Cardiac fibroblast (primary cell): ENCODE measurements at regions not wholly inside any gene's neighbourhood (a gene's known extent, or its start where the extent isn't known, plus 50 kb on each side); places are given as distances from the start of the nearest gene placed in this dataset.
A peak's percentile ranks its signal among the peaks of the same experiment; 100 is the strongest.
"Not testable (repeated sequence)": the region's sequence is repeated elsewhere in the genome, so short reads cannot be mapped to it uniquely, and the experiment has no call there.

ENCODE experiments used
- DNase-seq, 2 donors: peaks; one replicate each; pipeline versions ENCODE4 v3.0.0 to v3.0.0-alpha.2; 2010; ENCODE audit warnings: low read depth in 2 of 2
- H3K4me3 ChIP-seq, 2 donors: replicated peaks in 1 of 2; 1 replicate in 1 of 2; 2 replicates in 1 of 2; pipeline ENCODE4 v1.5.1; 2011; ENCODE audit warnings: low read depth in 2 of 2, low read length in 2 of 2, mild to moderate bottlenecking in 2 of 2, moderate library complexity in 1 of 2
- CTCF ChIP-seq: IDR thresholded peaks from one replicate; pipeline ENCODE4 v1.5.1; 2011; ENCODE audit warnings: low read depth, mild to moderate bottlenecking, low read length, inconsistent platforms

DNA sequence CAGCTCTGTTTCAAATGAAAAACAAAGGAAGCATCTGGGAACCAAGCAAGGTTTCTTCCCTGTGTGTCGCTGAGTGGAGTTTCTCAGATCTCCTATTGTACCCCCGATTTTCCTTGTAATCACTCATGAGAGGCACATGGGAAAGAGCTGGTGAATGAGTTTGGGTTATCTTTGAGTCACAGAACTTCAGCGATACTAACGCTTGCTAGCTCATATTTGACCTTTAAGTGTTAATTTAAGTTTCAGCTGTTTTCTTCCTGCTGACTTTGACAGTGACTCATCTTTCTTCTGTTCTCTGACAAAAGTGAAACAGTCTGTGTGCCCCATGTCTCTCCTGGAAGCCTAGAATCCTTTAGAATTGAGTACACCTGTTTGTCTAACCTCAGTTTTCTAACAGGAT is 261.1 kb upstream of the RGS17 start:
- TF ChIP-seq CTCF: no peak
- no peak for DNase-seq

DNA sequence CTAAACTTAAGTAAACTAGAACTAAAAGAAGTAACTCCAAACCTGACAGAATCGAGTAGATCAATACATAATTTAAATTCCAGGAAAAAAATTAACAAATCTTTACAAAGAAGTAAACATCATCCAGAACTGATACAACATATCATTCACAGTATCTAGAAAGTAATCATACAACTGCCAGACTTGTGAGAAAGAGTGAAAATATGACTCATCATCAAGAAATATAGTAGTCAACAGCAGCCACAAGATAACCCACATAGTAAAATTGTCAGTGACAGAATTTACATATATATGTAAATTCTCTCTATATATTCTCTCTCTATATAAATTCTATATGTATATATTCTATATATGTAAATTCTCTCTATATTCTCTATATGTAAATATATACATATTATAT is 242.8 kb upstream of the RGS17 start:
- no peak for TF ChIP-seq CTCF
- H3K4me3 ChIP-seq: no peak overlapping the region
- DNase-seq: no peak

More for the DNA sequence above, 261.1 kb upstream of the RGS17 start:
- H3K4me3 ChIP-seq: no peak overlapping the region

DNA sequence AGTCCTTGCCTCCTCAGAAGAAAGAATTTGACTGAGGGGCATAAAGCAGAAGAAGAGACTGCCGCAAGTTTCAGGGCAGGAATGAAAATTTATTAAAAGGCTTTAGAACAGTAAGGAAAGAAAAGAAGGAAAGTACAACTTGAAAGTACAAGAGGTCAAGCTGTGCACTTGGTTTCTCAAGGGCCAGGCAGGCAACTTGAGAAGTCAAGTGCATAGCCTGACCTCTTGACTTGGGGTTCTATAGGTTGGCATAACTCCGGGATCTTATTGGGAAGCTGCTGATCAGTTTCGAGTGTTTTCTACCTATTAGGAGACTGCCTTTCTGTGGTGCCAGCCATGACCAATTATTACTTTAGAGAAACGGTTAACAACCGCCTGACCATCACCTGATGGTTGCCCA is 237.0 kb upstream of the RGS17 start:
- no peak for TF ChIP-seq CTCF
- no peak overlapping the region for H3K4me3 ChIP-seq
- DNase-seq: no peak

GRCh38 chr6:153367021-153367420 is 235.9 kb upstream of the RGS17 start:
- DNase-seq: no peak
- no peak for TF ChIP-seq CTCF
- H3K4me3 ChIP-seq: no peak overlapping the region

- H3K4me3 ChIP-seq: no peak overlapping the region
- DNase-seq: no peak
- no peak for TF ChIP-seq CTCF
Observed at GRCh38 chr6:153357391-153357790, 226.3 kb upstream of the RGS17 start.

- no peak for DNase-seq
- TF ChIP-seq CTCF: no peak
- H3K4me3 ChIP-seq: no peak overlapping the region
Observed at GRCh38 chr6:153340568-153340967, 209.5 kb upstream of the RGS17 start.

DNA sequence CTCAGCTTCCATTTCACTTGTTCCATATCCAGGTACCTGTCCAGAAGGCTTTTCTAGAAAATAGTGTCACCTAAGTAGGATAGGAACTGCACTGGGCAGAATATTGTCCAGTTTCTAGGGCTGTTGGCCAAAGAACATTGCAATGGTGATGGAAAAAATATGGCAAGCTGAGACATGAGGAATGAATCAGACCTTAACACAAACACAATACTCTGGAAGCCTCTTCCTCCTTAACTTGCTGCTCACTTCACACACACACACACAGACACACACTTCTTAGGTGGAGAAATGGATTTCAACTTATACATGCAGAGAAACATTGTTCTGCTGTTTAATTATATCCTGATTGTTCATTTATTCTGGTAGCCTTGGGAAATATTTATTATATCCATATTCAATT is 203.0 kb upstream of the RGS17 start:
- no peak for TF ChIP-seq CTCF
- DNase-seq: no peak
- no peak overlapping the region for H3K4me3 ChIP-seq

GRCh38 chr6:153331221-153331620 is 200.1 kb upstream of the RGS17 start:
- peak in 1 of 2 donors; percentile 12 for DNase-seq

More at GRCh38 chr6:153331221-153331620, 200.1 kb upstream of the RGS17 start:
- not testable (repeated sequence) for H3K4me3 ChIP-seq
